HG03565 (cell line): ENCODE measurements at regions not wholly inside any gene's neighbourhood (a gene's known extent, or its start where the extent isn't known, plus 50 kb on each side); places are given as distances from the start of the nearest gene placed in this dataset.

Experiments used
- ATAC-seq: cut with Tn5 transposase; IDR thresholded peaks from one replicate; pipeline ENCODE4 v1.9.1; 2021; ENCODE audit warnings: mild to moderate bottlenecking, moderate library complexity; ENCODE audit not compliant: unreplicated experiment

DNA sequence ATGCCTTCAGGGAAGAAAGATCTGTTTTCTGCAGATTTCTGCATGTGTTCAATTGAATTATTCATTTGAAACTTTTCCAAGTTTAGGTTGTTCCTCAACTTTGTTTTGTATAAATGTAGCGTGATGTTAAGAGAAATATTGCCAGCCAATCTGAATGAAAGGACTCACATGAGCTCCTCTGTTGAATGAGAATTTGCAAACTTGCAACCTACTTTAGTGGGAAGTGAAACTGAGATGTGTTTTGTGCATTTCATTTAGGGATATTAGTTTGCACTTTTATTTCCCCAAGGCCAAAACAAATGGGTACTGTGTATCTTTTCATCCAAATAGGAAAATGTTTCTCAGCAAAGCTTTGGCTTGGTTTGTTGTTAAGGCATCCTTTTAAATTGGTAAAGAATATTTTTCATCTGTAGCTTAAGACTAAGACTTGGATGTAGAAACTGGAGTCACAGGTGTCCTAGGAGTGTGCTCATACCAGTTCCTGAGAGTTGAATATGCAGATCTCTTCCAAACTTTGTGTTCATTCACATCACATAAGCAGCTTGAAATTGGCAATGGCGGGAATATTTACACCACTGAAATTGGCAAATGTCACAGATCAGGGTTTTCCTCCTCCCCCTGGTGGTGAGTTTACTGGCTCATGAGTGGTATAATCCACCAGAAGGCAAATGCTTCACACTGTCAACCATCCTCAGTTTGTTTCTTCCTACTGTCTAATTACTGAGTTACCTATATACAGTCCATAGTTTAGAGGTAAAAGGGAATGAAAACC lies 193.6 kb upstream of the BANK1 start:
- no peak for ATAC-seq

DNA sequence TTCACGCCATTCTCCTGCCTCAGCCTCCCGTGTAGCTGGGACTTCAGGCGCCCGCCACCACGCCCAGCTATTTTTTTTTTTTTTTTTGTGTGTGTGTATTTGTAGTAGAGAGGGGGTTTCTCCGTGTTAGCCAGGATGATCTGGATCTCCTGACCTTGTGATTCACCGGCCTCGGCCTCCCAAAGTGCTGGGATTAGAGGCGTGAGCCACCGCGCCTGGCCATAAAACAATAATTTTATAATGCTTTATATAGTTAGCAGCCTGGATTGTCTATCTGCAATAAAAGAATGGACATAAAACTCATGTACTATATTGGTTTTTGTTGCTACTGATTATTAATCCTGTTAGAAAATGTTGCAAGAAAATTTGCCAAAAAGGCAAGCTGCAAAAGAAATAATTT lies 195.9 kb upstream of the BANK1 start:
- no peak for ATAC-seq

DNA sequence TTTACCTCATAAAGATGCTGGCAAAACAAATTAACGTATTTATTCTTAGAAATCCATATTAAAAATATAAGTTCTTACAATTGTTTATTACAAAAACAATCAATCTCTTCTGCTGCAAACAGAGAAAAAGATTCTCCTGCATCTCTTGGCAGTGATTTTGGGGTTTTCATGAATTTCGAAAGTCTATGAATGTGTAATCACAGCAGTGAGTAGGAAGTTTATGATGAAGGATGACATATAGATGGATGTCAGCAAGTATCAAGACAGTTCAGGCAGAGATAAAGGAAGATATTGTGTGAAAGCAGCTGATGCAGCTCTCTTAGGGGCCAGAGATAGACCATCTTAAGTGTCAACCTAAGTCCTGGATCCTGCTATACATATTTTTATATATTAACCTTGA lies 196.9 kb upstream of the BANK1 start:
- no peak for ATAC-seq

GRCh38 chr4:101584306-101584705 lies 206.2 kb upstream of the BANK1 start:
- no peak for ATAC-seq

DNA sequence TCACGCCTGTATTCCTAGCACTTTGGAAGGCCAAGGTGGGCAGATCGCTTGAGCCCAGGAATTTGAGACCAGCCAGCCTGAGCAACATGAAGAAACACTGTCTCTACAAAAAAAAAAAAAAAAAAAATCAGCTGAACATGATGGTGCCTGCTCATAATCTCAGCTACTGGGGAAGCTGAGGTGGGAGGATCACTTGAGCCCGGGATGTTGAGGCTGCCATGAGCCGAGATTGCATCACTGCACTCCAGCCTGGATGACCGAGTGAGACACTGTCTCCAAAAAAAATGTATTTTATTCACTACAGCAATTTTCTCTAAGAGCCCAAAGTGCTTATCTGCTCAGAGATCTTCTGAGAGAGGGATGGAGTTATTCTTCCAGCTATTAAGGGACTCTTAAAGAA lies 215.8 kb upstream of the PPP3CA start:
- ATAC-seq: no peak

DNA sequence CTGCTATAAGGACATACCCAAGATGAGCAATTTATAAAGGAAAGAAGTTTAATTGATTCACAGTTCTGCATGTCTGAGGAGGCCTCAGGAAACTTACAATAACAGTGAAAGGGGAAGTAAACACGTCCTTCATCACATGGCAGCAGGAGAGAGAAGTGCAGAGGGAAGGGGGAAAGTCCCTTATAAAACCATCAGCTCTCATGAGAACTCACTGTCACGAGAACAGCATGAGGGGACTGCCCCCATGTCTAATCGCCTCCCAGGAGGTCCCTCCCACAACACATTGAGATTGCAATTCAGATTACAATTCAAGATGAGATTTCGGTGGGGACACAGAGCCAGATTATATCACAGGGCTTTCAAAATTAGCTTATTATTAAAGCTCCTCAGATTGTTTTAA lies 209.5 kb upstream of the PPP3CA start:
- no peak for ATAC-seq

- ATAC-seq: no peak
Measured at GRCh38 chr4:101555341-101555880, 208.1 kb upstream of the PPP3CA start.

GRCh38 chr4:101540336-101540735 lies 193.0 kb upstream of the PPP3CA start:
- no peak for ATAC-seq

- ATAC-seq: no peak
Measured at GRCh38 chr4:101528526-101528925, 181.2 kb upstream of the PPP3CA start.

- ATAC-seq: peak; percentile 99
Measured at GRCh38 chr4:101527188-101527587, 179.9 kb upstream of the PPP3CA start.

DNA sequence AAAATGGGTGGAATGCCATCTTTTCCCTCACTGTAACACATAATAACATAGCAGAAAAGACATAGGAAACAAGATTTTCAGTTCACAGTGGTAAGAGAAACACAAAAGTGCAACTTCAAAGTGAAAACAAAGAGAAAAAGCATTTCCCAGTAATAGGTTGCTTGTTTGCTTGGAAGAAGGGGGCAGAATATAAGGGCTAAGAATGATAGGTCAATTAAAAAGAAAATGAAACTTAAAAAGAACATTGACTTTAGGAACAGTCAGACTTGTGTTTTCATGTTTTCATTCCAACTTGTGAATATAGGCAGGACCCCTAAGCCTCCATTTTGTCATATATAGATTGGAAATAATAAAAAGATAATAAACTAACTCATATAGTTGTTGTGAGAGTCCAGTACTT lies 168.2 kb upstream of the PPP3CA start:
- ATAC-seq: no peak

DNA sequence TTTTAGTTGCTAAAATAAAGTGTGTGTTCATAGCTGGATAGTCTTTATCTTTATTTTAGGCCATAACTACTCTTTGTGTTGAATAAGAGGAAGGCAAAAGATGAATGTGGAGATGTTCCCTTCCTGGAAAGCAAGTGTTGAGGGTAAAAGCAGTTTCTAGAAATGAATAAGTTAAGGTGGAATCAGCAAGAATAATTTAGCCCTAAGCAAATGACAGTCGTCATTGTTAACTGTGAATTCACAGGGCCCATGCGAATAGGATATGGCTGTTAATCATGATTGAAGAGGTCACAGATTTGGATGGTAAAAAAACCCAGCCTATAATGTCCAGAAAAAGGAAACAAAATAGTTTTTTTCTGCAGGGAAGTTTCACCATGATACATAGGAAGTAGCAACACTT lies 167.8 kb upstream of the PPP3CA start:
- ATAC-seq: no peak

- ATAC-seq: no peak
Measured at GRCh38 chr4:101512416-101512815, 165.1 kb upstream of the PPP3CA start.

DNA sequence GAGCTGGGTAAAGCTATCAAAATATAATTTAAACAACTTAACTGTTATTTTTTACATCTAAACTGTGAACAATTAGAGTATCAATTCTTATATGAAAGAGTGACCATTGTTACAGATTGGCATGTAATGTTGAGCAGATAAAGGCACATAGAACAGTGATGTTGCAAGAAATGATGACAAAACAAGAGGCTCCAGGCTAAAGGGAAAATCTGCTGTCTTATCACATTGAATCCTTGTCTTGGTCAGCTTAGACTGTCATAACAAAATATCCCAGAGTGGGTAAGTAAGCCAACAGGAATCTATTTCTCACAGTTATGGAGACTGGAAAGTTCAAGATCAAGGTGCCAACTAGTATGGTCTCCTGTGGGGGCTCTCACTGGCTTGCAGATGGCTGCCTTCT lies 154.1 kb upstream of the PPP3CA start:
- ATAC-seq: no peak

DNA sequence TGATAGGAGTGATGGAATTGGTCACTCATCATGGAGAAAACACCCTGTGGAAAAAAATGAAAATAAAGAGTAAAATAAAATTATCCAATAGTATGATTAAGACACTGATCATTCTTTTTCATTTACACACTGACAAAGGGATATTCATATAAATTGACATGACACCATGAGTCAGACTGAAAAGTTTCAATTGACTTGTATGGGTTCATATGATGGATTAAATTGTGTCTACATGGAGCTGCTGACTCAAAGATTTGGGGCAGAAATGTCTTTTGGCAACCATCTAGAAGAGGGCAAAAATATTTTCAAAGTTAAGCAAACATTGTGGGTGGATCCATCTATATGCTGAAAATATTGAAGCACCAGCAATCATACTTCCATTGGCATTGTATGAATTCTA lies 153.4 kb upstream of the PPP3CA start:
- ATAC-seq: no peak

DNA sequence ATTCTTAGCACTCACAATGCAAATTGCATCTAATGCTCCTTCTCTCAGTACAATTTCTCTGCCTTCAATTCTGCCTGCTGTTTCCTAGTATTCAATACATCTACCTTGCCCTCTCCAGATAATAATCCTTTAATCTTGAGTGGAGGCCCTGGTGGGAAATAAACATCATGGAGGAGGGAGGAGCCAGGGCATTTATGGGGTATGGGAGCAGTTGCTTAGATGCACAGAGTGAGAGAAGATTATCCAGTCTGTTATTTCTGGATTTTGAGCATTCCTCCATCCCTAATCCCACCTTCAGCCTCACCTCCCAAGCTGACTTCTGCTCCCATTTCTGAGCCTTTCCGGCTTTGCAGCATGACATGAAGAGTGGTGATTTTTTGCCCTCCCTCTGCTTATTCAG lies 127.9 kb upstream of the PPP3CA start:
- ATAC-seq: no peak

DNA sequence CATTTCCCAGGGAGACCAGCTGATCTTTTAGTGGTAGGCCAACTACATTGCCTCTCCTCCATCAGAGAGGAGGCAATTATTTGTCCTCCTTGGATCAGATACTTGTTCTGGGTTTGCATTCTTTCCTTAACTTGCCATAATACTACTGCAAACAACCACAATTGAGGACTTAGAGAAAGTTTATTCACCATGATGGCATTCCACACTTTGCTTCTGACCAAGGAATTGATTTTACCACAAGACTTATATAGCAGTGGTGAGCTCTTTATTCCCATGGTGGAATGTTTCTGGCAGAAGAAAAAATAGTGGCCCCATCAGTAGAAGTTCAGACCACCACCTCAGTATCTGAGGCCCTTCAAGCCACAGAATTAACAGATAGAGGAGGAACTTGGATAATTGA lies 123.9 kb upstream of the PPP3CA start:
- no peak for ATAC-seq

GRCh38 chr4:101464596-101464995 lies 117.3 kb upstream of the PPP3CA start:
- ATAC-seq: no peak

- no peak for ATAC-seq
Measured at GRCh38 chr4:101458914-101459313, 111.6 kb upstream of the PPP3CA start.

DNA sequence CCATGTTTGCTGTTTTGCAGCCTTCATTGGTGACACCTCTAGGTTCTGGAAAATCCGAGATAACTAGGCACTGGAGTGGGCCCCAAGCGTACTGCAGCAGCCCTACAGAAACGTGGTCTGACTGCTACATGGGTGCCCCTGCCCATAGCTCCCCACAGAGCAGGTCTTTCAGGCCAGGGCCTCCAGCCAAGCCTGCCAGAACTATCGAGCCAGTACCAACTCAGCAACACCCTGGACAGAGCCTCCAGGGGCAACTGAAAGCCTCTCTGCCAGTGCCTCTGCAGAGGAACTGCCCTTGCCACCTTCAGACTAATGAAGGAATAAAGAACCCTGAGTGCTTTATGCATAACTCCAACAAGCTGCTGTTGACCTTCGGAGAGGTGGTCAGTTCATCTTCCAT lies 111.1 kb upstream of the PPP3CA start:
- ATAC-seq: no peak

GRCh38 chr4:101451086-101451485 lies 103.8 kb upstream of the PPP3CA start:
- no peak for ATAC-seq

GRCh38 chr4:101441446-101441845 lies 94.1 kb upstream of the PPP3CA start:
- ATAC-seq: no peak

DNA sequence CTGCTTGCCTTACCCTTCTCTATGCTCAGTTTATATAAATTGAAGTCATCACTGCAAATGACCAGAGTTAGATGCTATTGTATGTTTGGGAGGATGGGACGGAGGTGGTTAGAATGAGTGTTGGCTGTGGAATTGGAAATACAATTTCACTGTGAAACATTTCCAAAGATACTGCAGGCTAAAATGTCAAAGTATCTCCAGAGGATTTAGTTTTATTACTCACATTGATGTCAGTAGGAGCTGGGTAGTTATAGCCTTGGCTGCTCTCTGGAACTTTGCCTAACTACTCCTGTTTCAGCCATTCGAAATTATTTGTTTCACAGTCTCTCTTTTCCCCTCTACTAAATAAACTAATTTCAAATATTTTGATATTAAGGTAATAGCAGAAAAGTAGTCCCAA lies 92.6 kb upstream of the PPP3CA start:
- ATAC-seq: no peak
